Activated CD4-positive, alpha-beta T cell treated with anti-CD3 and anti-CD28 coated beads for 36 hours (primary cell): ENCODE measurements at regions not wholly inside any gene's neighbourhood (a gene's known extent, or its start where the extent isn't known, plus 50 kb on each side); places are given as distances from the start of the nearest gene placed in this dataset.
"Not testable (repeated sequence)": the region's sequence is repeated elsewhere in the genome, so short reads cannot be mapped to it uniquely, and the experiment has no call there.

Source experiments
- ATAC-seq: fragments of 200-7000 bp; cut with Tn5 transposase; one replicate; pipeline ENCODE4 v1.10.0; 2021; ENCODE audit warnings: mild to moderate bottlenecking, moderate library complexity
- CTCF ChIA-PET: fragments of 350-600 bp; sonication (Branson Sonifier 250); formaldehyde crosslinking; loops from one replicate; lab custom pipeline; 2021; ENCODE audit warnings: antibody characterized with exemption; lab: Charles Lee
- POLR2A ChIA-PET: fragments of 350-600 bp; sonication (Branson Sonifier 250); formaldehyde crosslinking; loops from one replicate; lab custom pipeline; 2021; ENCODE audit warnings: antibody characterized with exemption, inconsistent platforms; lab: Charles Lee
- DNase-seq: peaks from one replicate; pipeline ENCODE4 v3.0.0-alpha.2; 2020
- H3K27ac Mint-ChIP-seq: one replicate; pipeline ENCODE4 v1.8.0; 2021; ENCODE audit warnings: mixed read lengths
- H3K27me3 Mint-ChIP-seq: one replicate; pipeline ENCODE4 v1.8.0; 2021; ENCODE audit warnings: mixed read lengths
- H3K36me3 Mint-ChIP-seq: one replicate; pipeline ENCODE4 v1.8.0; 2021; ENCODE audit warnings: low read depth, mixed read lengths
- H3K4me1 Mint-ChIP-seq: one replicate; pipeline ENCODE4 v1.8.0; 2021; ENCODE audit warnings: mixed read lengths
- H3K4me3 Mint-ChIP-seq: one replicate; pipeline ENCODE4 v1.8.0; 2021; ENCODE audit warnings: mild to moderate bottlenecking, moderate library complexity, mixed read lengths
- H3K9me3 Mint-ChIP-seq: one replicate; pipeline ENCODE4 v1.8.0; 2021; ENCODE audit warnings: low read depth, mixed read lengths
- intact Hi-C, 2 experiments: fragments of 100-400 bp; cut with DNase I in 1 of 2; cut with micrococcal nuclease in 1 of 2; formaldehyde crosslinking; loops; one replicate each; pipeline versions ENCODE4 v1.14.2 to v1.15.1; 2022 to 2024; cut with DNase I, micrococcal nuclease

GRCh38 chr21:7787427-7788078 is 2733.8 kb upstream of the TPTE start:
- H3K36me3 Mint-ChIP-seq, H3K4me1 Mint-ChIP-seq, H3K27ac Mint-ChIP-seq, H3K4me3 Mint-ChIP-seq, H3K27me3 Mint-ChIP-seq, DNase-seq, intact Hi-C loops, POLR2A ChIA-PET, H3K9me3 Mint-ChIP-seq, CTCF ChIA-PET: not testable (repeated sequence)
- peak; percentile 64 for ATAC-seq

DNA sequence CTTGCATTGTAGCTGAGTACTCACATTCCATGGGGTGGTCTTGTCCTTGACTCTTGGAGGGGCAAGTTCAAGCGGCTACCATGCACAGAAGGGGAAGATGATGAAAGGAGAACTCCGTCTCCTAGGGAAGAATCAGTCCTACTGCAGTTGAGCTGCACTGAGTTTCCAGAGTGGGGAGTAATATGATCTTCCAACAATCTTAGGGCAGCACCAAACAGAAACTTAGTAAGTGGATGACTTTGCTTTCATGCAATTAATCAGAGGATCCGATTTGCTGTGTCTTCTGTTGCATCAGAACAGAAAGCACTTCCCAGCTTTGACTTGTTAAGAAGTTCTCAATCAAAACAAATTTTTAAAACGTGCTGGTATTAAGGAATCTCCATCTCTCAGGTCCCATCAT is 2727.6 kb upstream of the TPTE start:
- H3K27me3 Mint-ChIP-seq, DNase-seq, H3K9me3 Mint-ChIP-seq, intact Hi-C loops, H3K27ac Mint-ChIP-seq, H3K36me3 Mint-ChIP-seq, ATAC-seq, CTCF ChIA-PET, H3K4me3 Mint-ChIP-seq, H3K4me1 Mint-ChIP-seq, POLR2A ChIA-PET: not testable (repeated sequence)

DNA sequence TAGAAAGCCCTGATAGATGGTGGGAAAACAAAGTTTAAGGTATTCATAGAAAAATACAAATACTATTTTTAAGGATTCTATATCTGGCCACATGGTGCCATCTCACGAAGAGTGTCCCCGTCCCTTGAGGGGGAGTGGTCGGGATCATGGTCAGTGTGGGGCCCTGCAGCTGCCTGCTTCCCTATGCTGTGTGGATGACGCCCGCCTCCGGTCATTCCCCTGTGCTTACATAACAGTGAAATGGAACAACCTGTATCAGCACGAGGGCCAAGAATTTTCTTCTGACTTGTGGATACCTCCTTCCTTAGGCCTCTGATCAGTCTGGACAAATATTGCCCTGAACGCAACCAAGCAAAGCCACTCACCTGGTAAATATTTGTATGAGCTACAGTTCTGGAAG is 2724.1 kb upstream of the TPTE start:
- H3K9me3 Mint-ChIP-seq, DNase-seq, H3K4me3 Mint-ChIP-seq, ATAC-seq, POLR2A ChIA-PET, H3K27ac Mint-ChIP-seq, H3K36me3 Mint-ChIP-seq, H3K27me3 Mint-ChIP-seq, H3K4me1 Mint-ChIP-seq, intact Hi-C loops, CTCF ChIA-PET: not testable (repeated sequence)

- ATAC-seq, H3K9me3 Mint-ChIP-seq, CTCF ChIA-PET, intact Hi-C loops, POLR2A ChIA-PET, H3K36me3 Mint-ChIP-seq, H3K27ac Mint-ChIP-seq, H3K4me1 Mint-ChIP-seq, H3K4me3 Mint-ChIP-seq, H3K27me3 Mint-ChIP-seq: not testable (repeated sequence)
- peak; percentile 8 for DNase-seq
These were observed 2722.9 kb upstream of the TPTE start for GRCh38 chr21:7798446-7798845.

GRCh38 chr21:7799697-7800096 is 2721.7 kb upstream of the TPTE start:
- H3K4me3 Mint-ChIP-seq, DNase-seq, CTCF ChIA-PET, H3K4me1 Mint-ChIP-seq, H3K36me3 Mint-ChIP-seq, intact Hi-C loops, ATAC-seq, H3K27me3 Mint-ChIP-seq, POLR2A ChIA-PET, H3K9me3 Mint-ChIP-seq, H3K27ac Mint-ChIP-seq: not testable (repeated sequence)

GRCh38 chr21:7813475-7813874 is 2707.9 kb upstream of the TPTE start:
- ATAC-seq, DNase-seq, H3K9me3 Mint-ChIP-seq, H3K4me1 Mint-ChIP-seq, POLR2A ChIA-PET, H3K36me3 Mint-ChIP-seq, H3K4me3 Mint-ChIP-seq, H3K27ac Mint-ChIP-seq, H3K27me3 Mint-ChIP-seq, CTCF ChIA-PET, intact Hi-C loops: not testable (repeated sequence)

GRCh38 chr21:7817013-7817412 is 2704.4 kb upstream of the TPTE start:
- H3K27me3 Mint-ChIP-seq, H3K4me1 Mint-ChIP-seq, intact Hi-C loops, H3K4me3 Mint-ChIP-seq, POLR2A ChIA-PET, DNase-seq, H3K36me3 Mint-ChIP-seq, ATAC-seq, CTCF ChIA-PET, H3K27ac Mint-ChIP-seq, H3K9me3 Mint-ChIP-seq: not testable (repeated sequence)

DNA sequence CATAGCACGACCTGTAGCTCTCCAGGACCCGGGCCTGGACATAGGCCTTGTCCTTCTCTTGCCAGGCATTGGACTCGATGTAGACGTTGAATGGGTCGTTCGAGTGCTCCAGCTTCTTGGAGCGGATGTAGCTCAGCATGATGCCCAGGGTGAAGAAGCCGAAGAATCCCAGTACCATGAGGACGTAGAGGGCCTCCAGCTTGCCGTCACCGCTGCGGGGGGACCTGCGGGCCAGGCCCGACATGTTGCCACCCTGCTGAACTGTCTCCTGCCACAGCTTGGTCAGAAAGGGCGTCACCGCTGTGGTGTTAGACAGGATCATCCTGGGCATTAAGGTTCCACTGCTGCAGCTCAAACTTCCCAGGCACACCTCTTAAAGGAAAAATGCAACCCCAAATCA is 2702.1 kb upstream of the TPTE start:
- H3K36me3 Mint-ChIP-seq, H3K27ac Mint-ChIP-seq, H3K4me1 Mint-ChIP-seq, H3K9me3 Mint-ChIP-seq, H3K27me3 Mint-ChIP-seq, H3K4me3 Mint-ChIP-seq, CTCF ChIA-PET, intact Hi-C loops, ATAC-seq, POLR2A ChIA-PET, DNase-seq: not testable (repeated sequence)

DNA sequence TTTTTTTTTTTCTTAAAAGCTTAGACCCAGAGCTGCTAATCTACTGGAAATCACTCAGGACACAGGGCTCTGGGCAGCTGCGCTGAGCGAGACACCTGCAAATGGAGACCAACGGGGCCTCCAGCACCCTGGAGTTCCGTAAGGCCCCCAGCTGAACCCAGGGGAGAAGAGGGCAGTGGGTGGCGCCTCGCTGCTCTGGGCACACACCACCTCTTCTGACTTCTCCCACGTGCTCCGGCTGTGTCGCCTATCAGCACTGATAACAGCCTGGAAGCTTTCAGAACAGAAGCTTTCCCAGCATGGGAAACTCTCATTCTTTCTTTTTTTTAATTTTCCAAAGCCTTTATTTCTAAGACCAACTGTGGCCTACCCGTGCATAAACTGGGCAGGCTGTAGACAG is 2695.8 kb upstream of the TPTE start:
- ATAC-seq, H3K4me1 Mint-ChIP-seq, H3K27ac Mint-ChIP-seq, DNase-seq, H3K4me3 Mint-ChIP-seq, H3K27me3 Mint-ChIP-seq, H3K36me3 Mint-ChIP-seq, CTCF ChIA-PET, intact Hi-C loops, H3K9me3 Mint-ChIP-seq, POLR2A ChIA-PET: not testable (repeated sequence)

DNA sequence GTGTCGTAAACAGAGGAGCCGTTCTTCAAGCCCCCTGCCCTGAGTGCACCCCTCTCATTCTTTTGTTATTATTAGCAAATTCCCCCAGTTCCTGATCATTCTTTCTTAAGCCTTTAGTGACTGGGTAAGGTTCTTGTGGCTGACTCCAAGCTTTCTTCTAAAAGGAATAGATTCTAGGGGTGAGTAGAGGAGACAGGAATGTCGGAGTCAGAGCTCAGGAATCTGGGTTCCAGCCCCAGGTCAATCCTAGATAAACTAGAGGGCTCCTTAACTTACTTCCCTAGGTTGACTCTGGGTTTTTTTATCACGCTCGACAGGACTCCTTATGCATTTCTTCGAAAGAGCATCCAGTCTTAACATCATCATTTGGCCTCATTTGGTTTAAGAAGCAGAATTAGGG is 2695.2 kb upstream of the TPTE start:
- CTCF ChIA-PET, H3K36me3 Mint-ChIP-seq, H3K27me3 Mint-ChIP-seq, ATAC-seq, intact Hi-C loops, H3K4me1 Mint-ChIP-seq, DNase-seq, H3K4me3 Mint-ChIP-seq, POLR2A ChIA-PET, H3K9me3 Mint-ChIP-seq, H3K27ac Mint-ChIP-seq: not testable (repeated sequence)

- H3K27me3 Mint-ChIP-seq, H3K4me3 Mint-ChIP-seq, POLR2A ChIA-PET, DNase-seq, intact Hi-C loops, H3K27ac Mint-ChIP-seq, CTCF ChIA-PET, H3K4me1 Mint-ChIP-seq, H3K36me3 Mint-ChIP-seq, H3K9me3 Mint-ChIP-seq, ATAC-seq: not testable (repeated sequence)
These were observed 2693.1 kb upstream of the TPTE start for GRCh38 chr21:7828260-7828659.

- H3K27ac Mint-ChIP-seq, H3K36me3 Mint-ChIP-seq, H3K4me1 Mint-ChIP-seq, ATAC-seq, H3K27me3 Mint-ChIP-seq, intact Hi-C loops, H3K9me3 Mint-ChIP-seq, DNase-seq, POLR2A ChIA-PET, CTCF ChIA-PET, H3K4me3 Mint-ChIP-seq: not testable (repeated sequence)
These were observed 2692.0 kb upstream of the TPTE start for GRCh38 chr21:7829411-7829810.
